H9 (cell line): ENCODE measurements at regions not wholly inside any gene's neighbourhood (a gene's known extent, or its start where the extent isn't known, plus 50 kb on each side); places are given as distances from the start of the nearest gene placed in this dataset.

Experiments
- DNase-seq: peaks from one replicate; pipeline ENCODE4 v3.0.0-alpha.2; 2017
- H2AFZ ChIP-seq: one replicate; pipeline ENCODE4 v1.6.1; 2013; ENCODE audit warnings: mild to moderate bottlenecking, low read length, control low read depth, moderate library complexity
- H2AK5ac ChIP-seq: 2 replicates; pipeline ENCODE4 v1.6.1; 2013; ENCODE audit warnings: low read length, control low read depth, mixed read lengths; ENCODE audit not compliant: insufficient read length
- H2BK120ac ChIP-seq: one replicate; pipeline ENCODE4 v1.6.1; 2013; ENCODE audit warnings: low read depth, mild to moderate bottlenecking, low read length, control low read depth, inconsistent platforms; ENCODE audit not compliant: poor library complexity, severe bottlenecking
- H2BK12ac ChIP-seq: 2 replicates; pipeline ENCODE4 v1.6.1; 2013; ENCODE audit warnings: low read length, control low read depth, mixed read lengths, low read depth; ENCODE audit not compliant: insufficient read length
- H2BK15ac ChIP-seq: 2 replicates; pipeline ENCODE4 v1.6.1; 2013; ENCODE audit warnings: low read depth, low read length, control low read depth
- H2BK20ac ChIP-seq: one replicate; pipeline ENCODE4 v1.6.1; 2013; ENCODE audit warnings: low read depth, mild to moderate bottlenecking, low read length, control low read depth, inconsistent platforms; ENCODE audit not compliant: poor library complexity, severe bottlenecking
- H2BK5ac ChIP-seq: 2 replicates; pipeline ENCODE4 v1.6.1; 2013; ENCODE audit warnings: low read length, control low read depth, mixed read lengths; ENCODE audit not compliant: insufficient read length
- H3K14ac ChIP-seq: 2 replicates; pipeline ENCODE4 v1.6.1; 2013; ENCODE audit warnings: low read length, control low read depth; ENCODE audit not compliant: insufficient read depth
- H3K18ac ChIP-seq: 2 replicates; pipeline ENCODE4 v1.6.1; 2013; ENCODE audit warnings: low read depth, mild to moderate bottlenecking, mixed read lengths, low read length, control low read depth; ENCODE audit not compliant: insufficient read length
- H3K23ac ChIP-seq: 2 replicates; pipeline ENCODE4 v1.6.1; 2013; ENCODE audit warnings: low read length, control low read depth, mixed read lengths, low read depth; ENCODE audit not compliant: insufficient read length
- H3K23me2 ChIP-seq: 2 replicates; pipeline ENCODE4 v1.6.1; 2013; ENCODE audit warnings: low read depth, mild to moderate bottlenecking, mixed read lengths, low read length, control low read depth; ENCODE audit not compliant: insufficient read length, poor library complexity, severe bottlenecking
- H3K27ac ChIP-seq: 2 replicates; pipeline ENCODE4 v1.5.1; 2013; ENCODE audit warnings: low read length, control low read depth, mixed read lengths, low read depth; ENCODE audit not compliant: insufficient read length
- H3K27me3 ChIP-seq: 2 replicates; pipeline ENCODE4 v1.6.1; 2013; ENCODE audit warnings: low read length, control low read depth, inconsistent platforms; ENCODE audit not compliant: insufficient read depth
- H3K4ac ChIP-seq: 2 replicates; pipeline ENCODE4 v1.6.1; 2013; ENCODE audit warnings: low read depth, mild to moderate bottlenecking, control low read depth, inconsistent platforms, low read length, moderate library complexity
- H3K4me1 ChIP-seq: 2 replicates; pipeline ENCODE4 v1.6.1; 2013; ENCODE audit warnings: low read length, control low read depth, inconsistent platforms; ENCODE audit not compliant: insufficient read depth
- H3K4me2 ChIP-seq: 2 replicates; pipeline ENCODE4 v1.6.1; 2013; ENCODE audit warnings: low read length, control low read depth, mixed read lengths; ENCODE audit not compliant: insufficient read length, insufficient read depth
- H3K56ac ChIP-seq: 2 replicates; pipeline ENCODE4 v1.6.1; 2013; ENCODE audit warnings: low read depth, mild to moderate bottlenecking, mixed read lengths, low read length, control low read depth; ENCODE audit not compliant: insufficient read length
- H3K79me1 ChIP-seq: 2 replicates; pipeline ENCODE4 v1.6.1; 2013; ENCODE audit warnings: low read depth, mild to moderate bottlenecking, moderate library complexity, low read length, control low read depth, inconsistent platforms; ENCODE audit not compliant: insufficient read depth, poor library complexity, severe bottlenecking
- H3K79me2 ChIP-seq: 2 replicates; pipeline ENCODE4 v1.6.1; 2013; ENCODE audit warnings: low read length, control low read depth, inconsistent platforms; ENCODE audit not compliant: insufficient read depth
- H3K9ac ChIP-seq: 2 replicates; pipeline ENCODE4 v1.6.1; 2013; ENCODE audit warnings: low read length, control low read depth, mixed read lengths; ENCODE audit not compliant: insufficient read length; ENCODE audit errors: extremely low read depth
- H3K9me3 ChIP-seq: one replicate; pipeline ENCODE4 v1.6.1; 2013; ENCODE audit warnings: low read depth, low read length, inconsistent platforms; ENCODE audit not compliant: control insufficient read depth
- H3T11ph ChIP-seq: one replicate; pipeline ENCODE4 v1.6.1; 2013; ENCODE audit warnings: mild to moderate bottlenecking, low read length, control low read depth, inconsistent platforms
- H4K20me1 ChIP-seq: one replicate; pipeline ENCODE4 v1.6.1; 2013; ENCODE audit not compliant: control insufficient read depth, insufficient read length, insufficient read depth
- H4K5ac ChIP-seq: 2 replicates; pipeline ENCODE4 v1.6.1; 2013; ENCODE audit warnings: low read depth, mild to moderate bottlenecking, mixed read lengths, low read length, control low read depth; ENCODE audit not compliant: insufficient read length
- H4K8ac ChIP-seq: replicated peaks from 2 replicates; pipeline ENCODE4 v1.6.1; 2013; ENCODE audit warnings: low read length, control low read depth, mixed read lengths, low read depth; ENCODE audit not compliant: insufficient read length
- H4K91ac ChIP-seq: 2 replicates; pipeline ENCODE4 v1.6.1; 2013; ENCODE audit warnings: low read depth, mild to moderate bottlenecking, moderate library complexity, mixed read lengths, low read length, control low read depth; ENCODE audit not compliant: insufficient read length
- H3K27ac Mint-ChIP-seq, 3 experiments: 2 replicates in 2 of 3; 3 replicates in 1 of 3; pipeline ENCODE4 v1.8.0; 2020 to 2021; ENCODE audit warnings: mixed read lengths in 3 of 3, mild to moderate bottlenecking in 1 of 3, moderate library complexity in 1 of 3
- H3K27me3 Mint-ChIP-seq: 2 replicates; pipeline ENCODE4 v1.8.0; 2021; ENCODE audit warnings: low read depth, mild to moderate bottlenecking, moderate library complexity, mixed read lengths
- H3K36me3 Mint-ChIP-seq, 3 experiments: 2 replicates in 2 of 3; 3 replicates in 1 of 3; pipeline ENCODE4 v1.8.0; 2020 to 2021; ENCODE audit warnings: low read depth in 3 of 3, mixed read lengths in 3 of 3; ENCODE audit not compliant: insufficient read depth in 1 of 3
- H3K4me1 Mint-ChIP-seq, 2 experiments: 2 replicates each; pipeline ENCODE4 v1.8.0; 2020; ENCODE audit warnings: mixed read lengths in 2 of 2
- H3K4me3 Mint-ChIP-seq, 2 experiments: 2 replicates in 1 of 2; 3 replicates in 1 of 2; pipeline ENCODE4 v1.8.0; 2020 to 2021; ENCODE audit warnings: mild to moderate bottlenecking in 2 of 2, mixed read lengths in 2 of 2, moderate library complexity in 1 of 2
- H3K9me3 Mint-ChIP-seq, 2 experiments: 2 replicates in 1 of 2; 3 replicates in 1 of 2; pipeline ENCODE4 v1.8.0; 2020; ENCODE audit warnings: mild to moderate bottlenecking in 2 of 2, mixed read lengths in 2 of 2, moderate library complexity in 1 of 2
- WGBS: extraction: QIAGEN DNeasy Blood & Tissue Kit; methylation state at CpG from one replicate; pipeline ENCODE4 v1.1.7; 2013; ENCODE audit warnings: missing lambda C conversion rate, low lambda C conversion rate, mixed read lengths; ENCODE audit not compliant: insufficient read length; ENCODE audit errors: extremely low coverage; 5-methylcytosine and 5-hydroxymethylcytosine counted together
- TF ChIP-seq, protein P1 (sequence below): fragments of 200-600 bp; sonication (generic); conservative IDR thresholded peaks from 3 replicates; pipeline ENCODE4 v1.8.0; 2021; ENCODE audit warnings: antibody characterized with exemption, mild to moderate bottlenecking

DNA sequence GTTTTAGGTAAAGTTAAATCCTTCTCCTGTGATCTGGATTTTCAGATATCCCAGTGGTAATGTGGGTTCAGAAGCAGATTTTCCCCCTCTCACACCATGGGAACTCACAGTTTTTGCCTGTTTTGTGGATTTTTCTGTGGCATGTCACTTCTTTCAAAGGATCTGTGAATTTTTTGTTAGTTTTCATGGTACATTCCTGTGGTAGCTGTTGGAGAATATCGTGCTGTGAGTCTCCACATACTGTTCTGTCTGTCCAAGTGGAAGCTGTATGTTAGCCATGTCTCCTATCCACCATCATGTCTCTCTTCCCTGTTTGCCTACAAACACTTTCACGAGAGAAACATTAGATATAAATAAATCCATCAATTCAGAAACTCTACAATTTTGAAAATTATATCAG is 378.7 kb upstream of the ADGRB3 start:
- no peak overlapping the region for H3K27ac ChIP-seq
- no peak overlapping the region for H4K5ac ChIP-seq
- no peak overlapping the region for H3K9ac ChIP-seq
- no peak overlapping the region for H3K23ac ChIP-seq
- Mint-ChIP-seq H3K36me3 (peaks cover 8 to 34% (median 14%) of the 10 kb centered on the region in 3 experiments), H3K27ac (no peak overlapping the region), H3K4me3 (no peak overlapping the region), H3K9me3 (peaks cover 36 to 44% of the 10 kb centered on the region in 2 experiments), H3K4me1 (no peaks in the 10 kb centered on the region), H3K27me3 (no peaks in the 10 kb centered on the region)
- no peak overlapping the region for H2AK5ac ChIP-seq
- H2BK120ac ChIP-seq: no peak overlapping the region
- H3K4me1 ChIP-seq: no peaks in the 10 kb centered on the region
- H3K14ac ChIP-seq: no peak overlapping the region
- H3K18ac ChIP-seq: no peak overlapping the region
- no peak overlapping the region for H2BK20ac ChIP-seq
- no peak overlapping the region for H2AFZ ChIP-seq
- no peaks in the 10 kb centered on the region for H3K79me1 ChIP-seq
- H3T11ph ChIP-seq: no peak overlapping the region
- no peaks in the 10 kb centered on the region for H3K27me3 ChIP-seq
- no peak overlapping the region for H2BK15ac ChIP-seq
- H3K4me2 ChIP-seq: no peak overlapping the region
- H2BK12ac ChIP-seq: no peak overlapping the region
- no peak for DNase-seq
- no peak overlapping the region for H4K91ac ChIP-seq
- H3K4ac ChIP-seq: no peak overlapping the region
- WGBS: no CpG with 5 or more reads among the region's 2 CpGs
- no peaks in the 10 kb centered on the region for H4K20me1 ChIP-seq
- TF ChIP-seq, protein P1, sequence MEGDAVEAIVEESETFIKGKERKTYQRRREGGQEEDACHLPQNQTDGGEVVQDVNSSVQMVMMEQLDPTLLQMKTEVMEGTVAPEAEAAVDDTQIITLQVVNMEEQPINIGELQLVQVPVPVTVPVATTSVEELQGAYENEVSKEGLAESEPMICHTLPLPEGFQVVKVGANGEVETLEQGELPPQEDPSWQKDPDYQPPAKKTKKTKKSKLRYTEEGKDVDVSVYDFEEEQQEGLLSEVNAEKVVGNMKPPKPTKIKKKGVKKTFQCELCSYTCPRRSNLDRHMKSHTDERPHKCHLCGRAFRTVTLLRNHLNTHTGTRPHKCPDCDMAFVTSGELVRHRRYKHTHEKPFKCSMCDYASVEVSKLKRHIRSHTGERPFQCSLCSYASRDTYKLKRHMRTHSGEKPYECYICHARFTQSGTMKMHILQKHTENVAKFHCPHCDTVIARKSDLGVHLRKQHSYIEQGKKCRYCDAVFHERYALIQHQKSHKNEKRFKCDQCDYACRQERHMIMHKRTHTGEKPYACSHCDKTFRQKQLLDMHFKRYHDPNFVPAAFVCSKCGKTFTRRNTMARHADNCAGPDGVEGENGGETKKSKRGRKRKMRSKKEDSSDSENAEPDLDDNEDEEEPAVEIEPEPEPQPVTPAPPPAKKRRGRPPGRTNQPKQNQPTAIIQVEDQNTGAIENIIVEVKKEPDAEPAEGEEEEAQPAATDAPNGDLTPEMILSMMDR: no peak
- H3K9me3 ChIP-seq: no peaks in the 10 kb centered on the region
- H3K79me2 ChIP-seq: no peaks in the 10 kb centered on the region
- H3K56ac ChIP-seq: no peak overlapping the region
- no peaks in the 10 kb centered on the region for H3K23me2 ChIP-seq
- no peak overlapping the region for H2BK5ac ChIP-seq
- no peak overlapping the region for H4K8ac ChIP-seq
